Esophagus muscularis mucosa (tissue), 4 donors: ENCODE measurements at regions not wholly inside any gene's neighbourhood (a gene's known extent, or its start where the extent isn't known, plus 50 kb on each side); places are given as distances from the start of the nearest gene placed in this dataset.

ENCODE experiments used
- DNase-seq: peaks from one replicate; pipeline ENCODE4 v3.0.0-alpha.2; 2017; ENCODE audit errors: extremely low spot score
- H3K27ac ChIP-seq, 4 donors: fragments of 200-600 bp; sonication (generic); replicated peaks in 1 of 4; 1 replicate in 3 of 4; 2 replicates in 1 of 4; pipeline ENCODE4 v1.5.1; 2016 to 2019; ENCODE audit warnings: mild to moderate bottlenecking in 1 of 4
- H3K27me3 ChIP-seq, 4 donors: fragments of 200-600 bp; sonication (generic); one replicate each; pipeline versions ENCODE4 v1.5.1 to v1.6.0; 2016 to 2019
- H3K36me3 ChIP-seq, 4 donors: fragments of 200-600 bp; sonication (generic); one replicate each; pipeline ENCODE4 v1.5.1; 2016 to 2019
- H3K4me1 ChIP-seq, 4 donors: fragments of 200-600 bp; sonication (generic); one replicate each; pipeline ENCODE4 v1.5.1; 2016 to 2019
- H3K4me3 ChIP-seq, 4 donors: fragments of 200-600 bp; sonication (generic); 1 replicate in 2 of 4; 2 replicates in 2 of 4; pipeline ENCODE4 v1.5.1; 2016 to 2019; ENCODE audit warnings: mild to moderate bottlenecking in 4 of 4, moderate library complexity in 1 of 4
- H3K9me3 ChIP-seq, 4 donors: fragments of 200-600 bp; sonication (generic); 1 replicate in 3 of 4; 2 replicates in 1 of 4; pipeline ENCODE4 v1.5.1; 2016 to 2019
- EP300 ChIP-seq: sonication (generic); formaldehyde crosslinking; IDR thresholded peaks from one replicate; pipeline ENCODE4 v1.6.1; 2017; ENCODE audit warnings: antibody characterized with exemption
- POLR2A ChIP-seq: fragments of 450-650 bp; IDR thresholded peaks from one replicate; pipeline ENCODE4 v1.6.1; 2017; ENCODE audit warnings: antibody characterized with exemption, moderate library complexity, mild to moderate bottlenecking, low read depth
- POLR2AphosphoS5 ChIP-seq, 2 donors: sonication (generic); formaldehyde crosslinking; IDR thresholded peaks; one replicate each; pipeline ENCODE4 v1.6.1; 2017; ENCODE audit warnings: antibody characterized with exemption in 2 of 2
- WGBS: methylation state at CpG from one replicate; pipeline ENCODE4 v1.1.5; 2018; 5-methylcytosine and 5-hydroxymethylcytosine counted together
- intact Hi-C: fragments of 100-400 bp; cut with DNase I; formaldehyde crosslinking; loops from one replicate; pipeline ENCODE4 v1.15.1; 2023
- TF ChIP-seq, protein P1 (sequence below), 3 experiments: fragments of 200-600 bp in 2 of 3; fragments of 450-650 bp in 1 of 3; sonication (generic) in 2 of 3; IDR thresholded peaks; one replicate each; pipeline ENCODE4 v1.5.1; 2017 to 2019; ENCODE audit warnings: antibody characterized with exemption in 3 of 3, mild to moderate bottlenecking in 2 of 3, moderate library complexity in 1 of 3

GRCh38 chr3:84194029-84194428 is 764.8 kb upstream of the CADM2 start:
- Histone ChIP-seq H3K27ac (no peak overlapping the region), H3K9me3 (peaks cover 0 to 22% (median 14%) of the 10 kb centered on the region in 4 donors), H3K4me1 (no peaks in the 10 kb centered on the region), H3K36me3 (no peaks in the 10 kb centered on the region), H3K27me3 (no peaks in the 10 kb centered on the region), H3K4me3 (no peak overlapping the region)
- 46% methylated on average over 1 of the region's 1 CpG for WGBS
- intact Hi-C loops: no loop called here
- DNase-seq: no peak
- no peak for TF ChIP-seq POLR2AphosphoS5 (IDR thresholded peaks at IDR 0.05)
- no peak for TF ChIP-seq POLR2A
- TF ChIP-seq, protein P1, sequence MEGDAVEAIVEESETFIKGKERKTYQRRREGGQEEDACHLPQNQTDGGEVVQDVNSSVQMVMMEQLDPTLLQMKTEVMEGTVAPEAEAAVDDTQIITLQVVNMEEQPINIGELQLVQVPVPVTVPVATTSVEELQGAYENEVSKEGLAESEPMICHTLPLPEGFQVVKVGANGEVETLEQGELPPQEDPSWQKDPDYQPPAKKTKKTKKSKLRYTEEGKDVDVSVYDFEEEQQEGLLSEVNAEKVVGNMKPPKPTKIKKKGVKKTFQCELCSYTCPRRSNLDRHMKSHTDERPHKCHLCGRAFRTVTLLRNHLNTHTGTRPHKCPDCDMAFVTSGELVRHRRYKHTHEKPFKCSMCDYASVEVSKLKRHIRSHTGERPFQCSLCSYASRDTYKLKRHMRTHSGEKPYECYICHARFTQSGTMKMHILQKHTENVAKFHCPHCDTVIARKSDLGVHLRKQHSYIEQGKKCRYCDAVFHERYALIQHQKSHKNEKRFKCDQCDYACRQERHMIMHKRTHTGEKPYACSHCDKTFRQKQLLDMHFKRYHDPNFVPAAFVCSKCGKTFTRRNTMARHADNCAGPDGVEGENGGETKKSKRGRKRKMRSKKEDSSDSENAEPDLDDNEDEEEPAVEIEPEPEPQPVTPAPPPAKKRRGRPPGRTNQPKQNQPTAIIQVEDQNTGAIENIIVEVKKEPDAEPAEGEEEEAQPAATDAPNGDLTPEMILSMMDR (IDR thresholded peaks at IDR 0.05): no peak
- TF ChIP-seq EP300: no peak

DNA sequence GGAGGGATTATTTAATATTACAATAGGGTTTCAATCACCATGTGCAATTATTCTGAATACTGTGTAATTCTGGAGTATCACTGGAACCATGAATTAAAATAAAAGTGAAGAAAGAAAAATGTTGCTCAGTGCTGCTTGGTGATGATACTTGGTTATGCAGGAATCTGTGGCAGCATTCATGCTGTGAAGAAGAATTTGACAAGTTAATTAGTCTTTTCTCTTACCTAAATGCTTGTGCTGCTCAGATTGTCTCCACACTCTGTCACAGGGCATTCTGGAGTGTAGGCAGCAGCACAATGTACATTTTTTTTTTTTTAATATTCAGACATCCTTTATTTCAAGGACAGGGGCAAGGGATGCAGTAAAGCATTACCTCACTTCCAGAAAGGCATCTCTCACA is 749.3 kb upstream of the CADM2 start:
- no peak for DNase-seq
- TF ChIP-seq, protein P1 (IDR thresholded peaks at IDR 0.05): no peak
- H3K4me1 ChIP-seq: no peaks in the 10 kb centered on the region
- H3K36me3 ChIP-seq: no peaks in the 10 kb centered on the region
- intact Hi-C loops: no loop called here
- H3K4me3 ChIP-seq: no peak overlapping the region
- H3K27ac ChIP-seq: no peak overlapping the region
- no peaks in the 10 kb centered on the region for H3K9me3 ChIP-seq
- H3K27me3 ChIP-seq: no peaks in the 10 kb centered on the region

DNA sequence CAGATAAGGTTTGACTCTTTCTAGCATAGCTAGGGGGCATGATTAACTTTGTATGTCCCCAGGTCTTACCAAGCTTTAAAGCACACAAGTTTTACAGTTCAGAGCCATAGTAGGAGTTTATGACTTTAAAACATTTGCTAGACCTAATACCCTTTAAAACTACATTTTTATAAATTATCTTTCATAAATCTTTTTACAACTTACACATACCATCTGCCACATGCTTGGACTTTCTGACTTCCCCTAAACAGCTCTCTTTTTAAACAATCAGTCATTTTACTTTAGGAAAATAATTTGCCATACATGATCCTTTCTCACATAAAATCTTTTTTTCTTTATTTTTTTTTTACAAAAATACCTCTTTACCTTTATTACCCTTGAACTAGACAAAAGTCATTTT is 735.3 kb upstream of the CADM2 start:
- Histone ChIP-seq H3K27me3 (no peaks in the 10 kb centered on the region), H3K27ac (no peak overlapping the region), H3K36me3 (no peaks in the 10 kb centered on the region), H3K9me3 (no peaks in the 10 kb centered on the region), H3K4me3 (no peak overlapping the region), H3K4me1 (no peaks in the 10 kb centered on the region)
- intact Hi-C loops: no loop called here
- DNase-seq: no peak
- TF ChIP-seq EP300 (no peak), POLR2A (no peak), POLR2AphosphoS5 (IDR thresholded peaks at IDR 0.05) (no peak)
- TF ChIP-seq, protein P1 (IDR thresholded peaks at IDR 0.05): no peak

DNA sequence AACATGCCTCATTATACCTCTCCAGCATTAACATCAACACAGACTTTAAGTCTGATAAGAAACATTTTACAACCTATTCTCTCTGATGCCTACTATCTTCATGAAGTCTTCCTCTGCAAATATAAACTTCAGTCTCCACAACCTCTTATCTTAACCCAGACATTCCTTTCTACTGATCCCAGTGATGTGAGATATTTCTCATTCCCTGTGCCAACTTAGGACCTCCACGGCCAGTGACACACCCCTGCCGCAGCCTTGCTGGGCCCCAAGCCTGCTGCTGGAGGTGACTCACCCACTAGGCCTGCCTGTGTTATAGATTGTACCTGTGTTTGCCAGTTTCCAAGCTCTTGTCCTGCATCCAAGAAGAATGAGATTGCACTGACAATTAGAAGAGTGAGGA is 734.5 kb upstream of the CADM2 start:
- H3K36me3 ChIP-seq: no peaks in the 10 kb centered on the region
- no peaks in the 10 kb centered on the region for H3K4me1 ChIP-seq
- no peak for DNase-seq
- TF ChIP-seq POLR2AphosphoS5 (IDR thresholded peaks at IDR 0.05) (no peak), POLR2A (no peak), EP300 (no peak)
- TF ChIP-seq, protein P1 (IDR thresholded peaks at IDR 0.05): no peak
- H3K9me3 ChIP-seq: no peaks in the 10 kb centered on the region
- intact Hi-C loops: no loop called here
- H3K27ac ChIP-seq: no peak overlapping the region
- no peaks in the 10 kb centered on the region for H3K27me3 ChIP-seq
- WGBS: 73% methylated on average over 2 of the region's 2 CpGs
- no peak overlapping the region for H3K4me3 ChIP-seq

DNA sequence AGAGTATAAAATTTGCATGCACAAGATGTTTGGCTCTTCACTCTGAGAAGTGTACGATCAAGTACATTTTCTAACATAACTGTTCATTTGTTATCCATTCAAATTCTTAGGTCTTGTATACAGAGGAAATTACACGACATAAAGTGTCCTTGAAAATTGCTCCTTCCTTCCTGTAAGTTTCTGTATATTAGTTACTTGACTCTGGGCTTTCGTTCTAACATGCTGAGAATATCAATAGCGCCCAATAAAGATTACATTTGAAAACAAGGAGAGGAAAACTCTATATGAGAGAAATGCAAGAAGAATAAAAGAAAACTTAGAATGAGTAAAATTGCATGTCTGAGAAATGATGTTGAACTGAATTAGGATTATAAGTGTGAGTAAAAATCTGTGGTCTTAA is 722.5 kb upstream of the CADM2 start:
- TF ChIP-seq POLR2AphosphoS5 (IDR thresholded peaks at IDR 0.05) (no peak), POLR2A (no peak), EP300 (no peak)
- TF ChIP-seq, protein P1 (IDR thresholded peaks at IDR 0.05): no peak
- Histone ChIP-seq H3K9me3 (no peaks in the 10 kb centered on the region), H3K4me1 (no peaks in the 10 kb centered on the region), H3K27ac (no peak overlapping the region), H3K27me3 (no peaks in the 10 kb centered on the region), H3K4me3 (no peak overlapping the region), H3K36me3 (no peaks in the 10 kb centered on the region)
- intact Hi-C loops: no loop called here
- 64% methylated on average over 4 of the region's 4 CpGs for WGBS
- DNase-seq: no peak
